Neural crest cell (in vitro differentiated cells): ENCODE measurements at regions not wholly inside any gene's neighbourhood (a gene's known extent, or its start where the extent isn't known, plus 50 kb on each side); places are given as distances from the start of the nearest gene placed in this dataset.

Experiments
- DNase-seq: peaks from one replicate; pipeline ENCODE4 v3.0.0; 2021; ENCODE audit warnings: low read depth, mixed read lengths, low spot score
- H3K27ac Mint-ChIP-seq: one replicate; pipeline ENCODE4 v1.8.0; 2021; ENCODE audit warnings: mild to moderate bottlenecking, mixed read lengths; ENCODE audit not compliant: unreplicated experiment
- H3K27me3 Mint-ChIP-seq: 2 replicates; pipeline ENCODE4 v1.8.0; 2021; ENCODE audit warnings: low read depth, mild to moderate bottlenecking, mixed read lengths
- H3K36me3 Mint-ChIP-seq: 2 replicates; pipeline ENCODE4 v1.8.0; 2021; ENCODE audit warnings: low read depth, mild to moderate bottlenecking, mixed read lengths
- H3K4me1 Mint-ChIP-seq: 2 replicates; pipeline ENCODE4 v1.8.0; 2021; ENCODE audit warnings: mixed read lengths
- H3K4me3 Mint-ChIP-seq: one replicate; pipeline ENCODE4 v1.8.0; 2021; ENCODE audit warnings: mild to moderate bottlenecking, mixed read lengths
- H3K9me3 Mint-ChIP-seq: 2 replicates; pipeline ENCODE4 v1.8.0; 2021; ENCODE audit warnings: mixed read lengths
- CTCF ChIP-seq: fragments of 200-600 bp; sonication (generic); conservative IDR thresholded peaks from 2 replicates; pipeline ENCODE4 v1.5.0; 2021; ENCODE audit warnings: antibody characterized with exemption, mild to moderate bottlenecking

- Mint-ChIP-seq H3K4me3 (no peak overlapping the region), H3K27me3 (peaks cover 3% of the 10 kb centered on the region), H3K4me1 (peaks cover 19% of the 10 kb centered on the region), H3K27ac (no peak overlapping the region), H3K9me3 (no peaks in the 10 kb centered on the region), H3K36me3 (no peaks in the 10 kb centered on the region)
- TF ChIP-seq CTCF, result no peak
- no peak for DNase-seq
These were observed 186.3 kb downstream of the HAUS1 start for GRCh38 chr18:46290440-46291020.

- H3K27me3 Mint-ChIP-seq, result peaks cover 3% of the 10 kb centered on the region
- peaks cover 14% of the 10 kb centered on the region for H3K4me1 Mint-ChIP-seq
- no peak for DNase-seq
- no peak overlapping the region for H3K4me3 Mint-ChIP-seq
- TF ChIP-seq CTCF, result no peak
- no peaks in the 10 kb centered on the region for H3K9me3 Mint-ChIP-seq
- H3K27ac Mint-ChIP-seq, result peak overlapping the region; percentile 4
- H3K36me3 Mint-ChIP-seq, result no peaks in the 10 kb centered on the region
These were observed 187.0 kb downstream of the HAUS1 start for GRCh38 chr18:46291149-46291548.

GRCh38 chr18:46293742-46294181, 189.6 kb downstream of the HAUS1 start:
- peaks cover 13% of the 10 kb centered on the region for H3K4me1 Mint-ChIP-seq
- no peak for TF ChIP-seq CTCF
- no peaks in the 10 kb centered on the region for H3K36me3 Mint-ChIP-seq
- no peak overlapping the region for H3K4me3 Mint-ChIP-seq
- DNase-seq, result no peak
- no peaks in the 10 kb centered on the region for H3K9me3 Mint-ChIP-seq
- H3K27ac Mint-ChIP-seq, result no peak overlapping the region
- H3K27me3 Mint-ChIP-seq, result peaks cover 6% of the 10 kb centered on the region

- no peaks in the 10 kb centered on the region for H3K9me3 Mint-ChIP-seq
- H3K36me3 Mint-ChIP-seq, result no peaks in the 10 kb centered on the region
- peaks cover 8% of the 10 kb centered on the region for H3K27me3 Mint-ChIP-seq
- H3K27ac Mint-ChIP-seq, result no peak overlapping the region
- no peak overlapping the region for H3K4me3 Mint-ChIP-seq
- TF ChIP-seq CTCF, result no peak
- DNase-seq, result no peak
- H3K4me1 Mint-ChIP-seq, result peaks cover 13% of the 10 kb centered on the region
These were observed 190.1 kb downstream of the HAUS1 start for GRCh38 chr18:46294318-46294717.

- no peak overlapping the region for H3K4me3 Mint-ChIP-seq
- H3K4me1 Mint-ChIP-seq, result peaks cover 13% of the 10 kb centered on the region
- DNase-seq, result no peak
- no peaks in the 10 kb centered on the region for H3K36me3 Mint-ChIP-seq
- TF ChIP-seq CTCF, result no peak
- no peak overlapping the region for H3K27ac Mint-ChIP-seq
- no peaks in the 10 kb centered on the region for H3K9me3 Mint-ChIP-seq
- H3K27me3 Mint-ChIP-seq, result peaks cover 12% of the 10 kb centered on the region
These were observed 190.6 kb downstream of the HAUS1 start for GRCh38 chr18:46294751-46295150.
